HG03097 (cell line): ENCODE measurements at regions not wholly inside any gene's neighbourhood (a gene's known extent, or its start where the extent isn't known, plus 50 kb on each side); places are given as distances from the start of the nearest gene placed in this dataset.
"Not testable (repeated sequence)": the region's sequence is repeated elsewhere in the genome, so short reads cannot be mapped to it uniquely, and the experiment has no call there.

Experiments
- ATAC-seq: cut with Tn5 transposase; IDR thresholded peaks from one replicate; pipeline ENCODE4 v1.9.1; 2021; ENCODE audit not compliant: unreplicated experiment, low FRiP score

GRCh38 chr5:166746506-166746905 is 1544.9 kb upstream of the WWC1 start:
- ATAC-seq = no peak

GRCh38 chr5:166750376-166750775 is 1541.1 kb upstream of the WWC1 start:
- no peak for ATAC-seq

- no peak for ATAC-seq
Observed at GRCh38 chr5:166758151-166758550, 1533.3 kb upstream of the WWC1 start.

DNA sequence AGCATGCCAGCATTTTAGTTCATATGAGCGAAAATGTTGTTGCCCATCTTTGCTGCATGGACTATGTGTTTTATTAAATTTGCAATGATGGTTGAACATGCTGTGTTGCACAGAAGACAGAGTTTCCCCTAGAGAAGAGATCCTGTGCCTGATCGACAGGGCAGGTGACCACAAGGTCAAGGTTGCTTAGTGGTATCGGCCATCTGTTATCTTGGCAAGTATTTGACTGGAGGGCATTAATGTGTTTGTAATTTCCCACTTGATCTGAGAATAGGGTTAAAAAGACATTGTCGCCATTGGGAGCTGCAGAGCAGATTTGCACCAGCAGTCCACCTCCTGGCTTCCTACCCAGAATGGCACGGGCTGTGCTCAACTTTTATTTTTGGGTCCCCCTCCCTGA is 1523.6 kb upstream of the WWC1 start:
- ATAC-seq = no peak

DNA sequence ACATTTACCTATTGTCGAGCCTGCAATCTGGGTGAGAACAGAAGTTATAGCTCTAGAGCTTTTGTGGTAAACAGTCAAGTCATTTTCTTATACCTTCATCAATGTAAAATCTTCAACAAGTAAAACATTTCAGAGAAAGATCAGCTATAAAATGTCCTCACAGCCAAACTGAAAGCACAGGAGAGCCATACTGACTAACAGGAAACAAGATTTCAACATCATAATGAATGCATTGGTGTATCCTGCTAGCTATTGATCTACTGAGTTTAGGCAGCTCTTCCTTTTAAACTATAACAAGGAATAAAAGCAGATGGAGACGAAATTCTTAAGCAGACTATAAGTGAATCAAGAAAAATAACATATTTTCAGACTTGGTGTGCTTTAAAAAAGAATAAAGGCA is 1522.9 kb upstream of the WWC1 start:
- no peak for ATAC-seq

GRCh38 chr5:166772770-166773169 is 1518.7 kb upstream of the WWC1 start:
- no peak for ATAC-seq

- no peak for ATAC-seq
Observed at GRCh38 chr5:166781737-166782136, 1509.7 kb upstream of the WWC1 start.

GRCh38 chr5:166784545-166785078 is 1506.8 kb upstream of the WWC1 start:
- ATAC-seq = no peak

- ATAC-seq = no peak
Observed at GRCh38 chr5:166786178-166786577, 1505.3 kb upstream of the WWC1 start.

GRCh38 chr5:166786889-166787288 is 1504.6 kb upstream of the WWC1 start:
- no peak for ATAC-seq

- ATAC-seq = no peak
Observed at GRCh38 chr5:166788050-166788449, 1503.4 kb upstream of the WWC1 start.

DNA sequence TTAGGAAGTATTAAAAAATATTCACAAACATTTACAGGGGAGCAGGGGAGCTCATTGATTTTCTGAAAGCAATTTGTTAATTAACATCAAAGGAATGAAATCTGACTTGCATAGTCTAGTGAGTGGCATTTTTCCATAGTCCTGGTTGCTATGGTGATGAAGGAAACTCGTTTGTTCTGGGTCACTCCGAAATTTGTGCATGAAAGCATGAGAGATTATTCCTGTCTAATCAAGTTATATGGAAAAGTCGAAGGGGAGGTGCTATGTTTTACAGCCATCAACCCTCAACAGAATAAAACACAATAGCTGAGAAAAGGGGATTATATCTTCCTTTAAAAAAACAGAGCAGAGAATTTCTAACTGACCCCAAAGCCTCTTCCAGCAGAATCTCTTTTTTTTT is 1495.7 kb upstream of the WWC1 start:
- no peak for ATAC-seq

GRCh38 chr5:166803058-166803457 is 1488.4 kb upstream of the WWC1 start:
- ATAC-seq = no peak

GRCh38 chr5:166804223-166804622 is 1487.2 kb upstream of the WWC1 start:
- ATAC-seq = not testable (repeated sequence)

GRCh38 chr5:166804693-166805092 is 1486.8 kb upstream of the WWC1 start:
- not testable (repeated sequence) for ATAC-seq

DNA sequence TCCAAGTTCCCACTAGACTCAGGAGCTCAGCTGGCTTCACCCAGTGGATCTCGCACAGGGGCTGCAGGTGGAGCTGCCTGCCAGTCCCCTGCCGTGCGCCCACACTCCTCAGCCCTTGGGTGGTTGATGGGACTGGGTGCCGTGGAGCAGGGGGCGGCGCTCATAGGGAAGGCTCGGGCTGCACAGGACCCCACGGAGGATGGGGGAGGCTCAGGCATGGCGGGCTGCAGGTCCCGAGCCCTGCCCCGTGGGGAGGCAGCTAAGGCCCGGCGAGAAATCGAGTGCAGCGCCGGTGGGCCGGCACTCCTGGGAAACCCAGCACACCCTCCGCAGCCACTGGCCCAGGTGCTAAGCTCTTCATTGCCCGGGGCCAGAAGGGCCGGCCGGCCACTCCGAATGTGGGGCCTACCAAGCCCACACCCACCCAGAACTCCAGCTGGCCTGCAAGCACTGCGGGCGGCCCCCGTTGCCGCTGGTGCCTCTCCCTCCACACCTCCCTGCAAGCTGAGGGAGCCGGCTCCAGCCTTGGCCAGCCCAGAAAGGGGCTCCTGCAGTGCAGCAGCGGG is 1481.3 kb upstream of the WWC1 start:
- ATAC-seq = not testable (repeated sequence)

GRCh38 chr5:166810721-166811120 is 1480.7 kb upstream of the WWC1 start:
- no peak for ATAC-seq

DNA sequence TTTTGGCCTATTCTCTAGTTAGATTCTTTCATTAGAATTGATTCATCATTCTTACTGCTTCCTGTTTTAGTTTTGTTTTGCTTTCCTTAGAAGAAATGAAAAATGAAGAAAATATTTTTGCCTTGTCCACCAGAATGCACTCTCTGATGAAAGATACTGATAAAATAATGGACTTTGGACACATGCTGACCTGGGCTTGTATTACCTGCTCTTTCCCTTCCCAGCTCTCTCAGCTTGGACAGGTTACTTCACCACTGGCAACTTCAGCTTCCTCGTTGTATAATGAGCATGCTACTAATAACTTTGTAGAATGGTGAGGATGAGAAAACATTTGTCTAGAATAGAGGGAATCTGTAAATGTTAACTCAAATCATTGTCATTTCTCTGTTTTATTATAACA is 1468.1 kb upstream of the WWC1 start:
- no peak for ATAC-seq

DNA sequence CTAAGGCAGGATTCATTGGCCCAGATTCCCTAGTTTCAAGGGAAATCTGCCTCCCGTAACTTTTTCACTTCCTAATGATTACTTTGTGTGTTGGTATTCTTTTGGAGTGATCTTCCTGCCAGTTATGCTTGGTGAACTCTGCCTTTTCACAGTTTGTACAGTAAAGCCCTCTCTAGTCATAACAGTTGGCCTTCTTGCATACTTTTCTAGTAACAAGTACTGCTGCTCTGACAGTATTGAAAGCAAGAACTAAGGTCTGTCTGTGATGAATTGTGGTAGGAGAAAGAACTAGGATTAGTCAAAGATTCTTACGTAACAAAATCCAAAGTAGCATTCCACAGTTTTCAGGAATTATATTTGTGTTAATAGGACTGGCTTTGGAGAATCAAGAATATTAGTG is 1457.2 kb upstream of the WWC1 start:
- ATAC-seq = no peak

DNA sequence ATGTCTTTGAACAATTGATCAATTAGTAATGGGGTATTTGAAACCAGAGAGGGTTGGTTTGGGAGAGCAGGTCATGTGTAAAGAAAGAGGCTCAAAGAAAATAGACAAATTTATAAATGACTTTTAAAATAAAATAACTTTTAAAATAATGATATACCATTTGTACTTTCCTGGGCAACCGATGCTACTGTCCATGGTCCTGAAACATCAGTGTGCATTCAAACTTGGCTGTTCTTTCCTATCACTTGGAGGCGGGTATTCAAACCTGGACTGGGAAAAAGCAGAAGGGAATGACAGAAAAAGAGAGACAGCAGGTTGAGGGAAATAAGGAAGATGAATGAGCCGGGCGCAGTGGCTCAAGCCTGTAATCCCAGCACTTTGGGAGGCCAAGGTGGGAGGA is 1446.4 kb upstream of the WWC1 start:
- ATAC-seq = no peak

GRCh38 chr5:166856791-166857190 is 1434.7 kb upstream of the WWC1 start:
- ATAC-seq = no peak

DNA sequence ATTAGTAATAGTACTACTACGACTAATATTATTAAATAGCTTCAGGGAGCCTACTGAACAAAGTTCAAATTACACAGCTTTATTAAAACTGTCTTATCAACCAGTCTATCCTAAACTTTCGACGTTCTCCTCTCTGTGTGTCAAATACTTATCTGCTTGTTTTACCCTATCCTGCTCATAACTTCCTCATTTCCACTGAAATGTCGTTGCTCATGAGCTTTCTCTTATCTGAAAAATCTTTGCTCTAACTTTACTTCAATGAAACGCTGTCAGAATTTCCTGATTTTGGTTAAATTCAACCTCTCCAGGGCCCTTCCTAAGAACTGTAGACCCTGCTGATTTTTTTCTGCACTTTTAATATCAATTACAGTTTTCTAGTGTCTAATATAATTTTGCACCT is 1431.0 kb upstream of the WWC1 start:
- no peak for ATAC-seq

- no peak for ATAC-seq
Observed at GRCh38 chr5:166862581-166862980, 1428.9 kb upstream of the WWC1 start.
